GM23338 (cell line): ENCODE measurements at regions not wholly inside any gene's neighbourhood (a gene's known extent, or its start where the extent isn't known, plus 50 kb on each side); places are given as distances from the start of the nearest gene placed in this dataset.

ENCODE experiments used
- CTCF ChIP-seq, 2 experiments: fragments of 200-600 bp in 1 of 2; sonication (generic) in 1 of 2; conservative IDR thresholded peaks; 2 replicates each; pipeline versions ENCODE4 v1.5.1 to v1.6.1; 2016 to 2017; ENCODE audit warnings: antibody characterized with exemption in 2 of 2, low read depth in 2 of 2, mild to moderate bottlenecking in 2 of 2, moderate library complexity in 1 of 2
- EZH2 ChIP-seq: fragments of 200-600 bp; sonication (generic); IDR thresholded peaks from one replicate; pipeline ENCODE4 v1.8.0; 2017; ENCODE audit warnings: antibody characterized with exemption, mild to moderate bottlenecking, low read depth; ENCODE audit not compliant: unreplicated experiment
- NANOG ChIP-seq: IDR thresholded peaks from 2 replicates; pipeline ENCODE4 v1.6.1; 2016; ENCODE audit warnings: antibody characterized with exemption, borderline replicate concordance

GRCh38 chr2:223469270-223470046, 132.7 kb downstream of the SCG2 start:
- TF ChIP-seq EZH2 (no peak), CTCF (conservative IDR thresholded peaks at IDR 0.05; ENCODE audit: low read depth in 2 of 2) (no peak), NANOG (no peak)
